SK-N-SH (cell line): ENCODE measurements at regions not wholly inside any gene's neighbourhood (a gene's known extent, or its start where the extent isn't known, plus 50 kb on each side); places are given as distances from the start of the nearest gene placed in this dataset.

ENCODE experiments used
- CTCF ChIA-PET: fragments of 300-600, 350-600 bp; formaldehyde crosslinking; extraction: SDS; loops from one replicate; lab custom pipeline; 2021; lab: Yijun Ruan, JAX
- POLR2A ChIA-PET: fragments of 350-600 bp; sonication (Branson Sonifier 250); formaldehyde crosslinking; extraction: SDS; loops from one replicate; lab custom pipeline; 2020; ENCODE audit warnings: antibody characterized with exemption, inconsistent platforms; lab: Yijun Ruan, JAX
- DNase-seq: peaks from one replicate; pipeline ENCODE4 v3.0.0; 2012
- H2AFZ ChIP-seq: fragments of 200-600 bp; sonication (generic); 2 replicates; pipeline ENCODE4 v1.8.1; 2016; ENCODE audit warnings: antibody characterized with exemption, mild to moderate bottlenecking, low read depth
- H3F3A ChIP-seq: fragments of 200-600 bp; sonication (generic); replicated peaks from 2 replicates; pipeline ENCODE3; 2016; ENCODE audit warnings: antibody characterized with exemption, mild to moderate bottlenecking; ENCODE audit not compliant: insufficient read depth
- H3K27ac ChIP-seq, 2 experiments: fragments of 200-500 bp in 1 of 2; fragments of 200-600 bp in 1 of 2; sonication (Bioruptor generic) in 1 of 2; sonication (generic), shearing (Covaris generic) in 1 of 2; 2 replicates each; pipeline versions ENCODE4 v1.5.1 to v1.6.1; 2014 to 2016; ENCODE audit warnings: low read depth in 2 of 2, inconsistent platforms in 1 of 2, low read length in 1 of 2, mild to moderate bottlenecking in 1 of 2, mixed read lengths in 1 of 2
- H3K27me3 ChIP-seq: fragments of 200-600 bp; sonication (generic), shearing (Covaris generic); 2 replicates; pipeline ENCODE4 v1.6.1; 2016; ENCODE audit warnings: mixed run types; ENCODE audit not compliant: insufficient read depth
- H3K36me3 ChIP-seq, 2 experiments: fragments of 200-500 bp in 1 of 2; fragments of 200-600 bp in 1 of 2; sonication (Bioruptor generic) in 1 of 2; sonication (generic) in 1 of 2; replicated peaks in 1 of 2; 2 replicates each; pipeline versions ENCODE3 to v1.5.1; 2014 to 2016; ENCODE audit warnings: low read length in 1 of 2, mild to moderate bottlenecking in 1 of 2; ENCODE audit not compliant: insufficient read depth in 2 of 2, control insufficient read depth in 1 of 2
- H3K4me1 ChIP-seq, 2 experiments: fragments of 200-500 bp in 1 of 2; fragments of 200-600 bp in 1 of 2; sonication (Bioruptor generic) in 1 of 2; sonication (generic), shearing (Covaris generic) in 1 of 2; 2 replicates each; pipeline versions ENCODE4 v1.5.1 to v1.6.1; 2014 to 2016; ENCODE audit warnings: low read depth in 1 of 2, low read length in 1 of 2, mixed run types in 1 of 2; ENCODE audit not compliant: insufficient read depth in 2 of 2, control insufficient read depth in 1 of 2
- H3K4me2 ChIP-seq: fragments of 200-600 bp; sonication (generic), shearing (Covaris generic); 2 replicates; pipeline ENCODE4 v1.6.1; 2017; ENCODE audit warnings: mixed run types
- H3K4me3 ChIP-seq, 2 experiments: fragments of 200-500 bp in 1 of 2; fragments of 200-600 bp in 1 of 2; sonication (Bioruptor generic) in 1 of 2; sonication (generic), shearing (Covaris generic) in 1 of 2; 2 replicates each; pipeline versions ENCODE4 v1.5.1 to v1.8.1; 2014 to 2016; ENCODE audit warnings: low read depth in 2 of 2, inconsistent platforms in 1 of 2, low read length in 1 of 2, mild to moderate bottlenecking in 1 of 2, mixed read lengths in 1 of 2, moderate library complexity in 1 of 2
- H3K79me2 ChIP-seq: fragments of 200-600 bp; sonication (generic); 2 replicates; pipeline ENCODE4 v1.8.1; 2017; ENCODE audit warnings: mild to moderate bottlenecking; ENCODE audit not compliant: insufficient read depth
- H3K9ac ChIP-seq: fragments of 200-600 bp; sonication (generic); 2 replicates; pipeline ENCODE4 v1.6.1; 2017; ENCODE audit warnings: mixed run types
- H3K9me2 ChIP-seq: fragments of 200-600 bp; sonication (generic); 2 replicates; pipeline ENCODE4 v1.6.1; 2017; ENCODE audit warnings: mixed run types
- H3K9me3 ChIP-seq: fragments of 200-600 bp; sonication (generic); 2 replicates; pipeline ENCODE4 v1.6.1; 2017; ENCODE audit warnings: mixed run types, mild to moderate bottlenecking, moderate library complexity
- H4K20me1 ChIP-seq: fragments of 200-600 bp; sonication (generic); 2 replicates; pipeline ENCODE4 v1.6.1; 2017; ENCODE audit warnings: mild to moderate bottlenecking, mixed run types; ENCODE audit not compliant: insufficient read depth
- CTCF ChIP-seq: fragments of 200-600 bp; sonication (generic); IDR thresholded peaks from 2 replicates; pipeline ENCODE4 v1.6.1; 2017; ENCODE audit warnings: antibody characterized with exemption, mild to moderate bottlenecking, moderate library complexity
- EZH2phosphoT487 ChIP-seq: fragments of 200-600 bp; sonication (generic); IDR thresholded peaks from 2 replicates; pipeline ENCODE4 v1.6.1; 2017; ENCODE audit warnings: low read depth, mixed run types, mild to moderate bottlenecking, antibody characterized with exemption, moderate library complexity, borderline replicate concordance
- FOSL2 ChIP-seq: IDR thresholded peaks from 2 replicates; pipeline ENCODE4 v1.4.0; 2012; ENCODE audit warnings: low read depth, mild to moderate bottlenecking, moderate library complexity, borderline replicate concordance
- FOXJ3 ChIP-seq: sonication (generic); formaldehyde crosslinking; IDR thresholded peaks from 2 replicates; pipeline ENCODE4 v1.5.1; 2020; ENCODE audit warnings: mild to moderate bottlenecking, missing genetic modification reagents
- GABPA ChIP-seq: IDR thresholded peaks from 2 replicates; pipeline ENCODE4 v1.4.0; 2012; ENCODE audit warnings: low read depth, mild to moderate bottlenecking
- IRF3 ChIP-seq: fragments of 150-350 bp; IDR thresholded peaks from 2 replicates; pipeline ENCODE4 v1.6.1; 2016; ENCODE audit warnings: mild to moderate bottlenecking, low read depth, low read length
- NRF1 ChIP-seq: IDR thresholded peaks from 2 replicates; pipeline ENCODE4 v1.6.1; 2012; ENCODE audit warnings: low read depth, mild to moderate bottlenecking, low read length
- POLR2AphosphoS5 ChIP-seq: IDR thresholded peaks from 2 replicates; pipeline ENCODE4 v1.6.1; 2012; ENCODE audit warnings: low read depth, low read length
- RAD21 ChIP-seq: IDR thresholded peaks from 2 replicates; pipeline ENCODE4 v1.6.1; 2012; ENCODE audit warnings: mild to moderate bottlenecking, low read length
- RXRA ChIP-seq: IDR thresholded peaks from 2 replicates; pipeline ENCODE4 v1.4.0; 2012; ENCODE audit warnings: low read depth, mild to moderate bottlenecking, borderline replicate concordance
- SIN3A ChIP-seq: IDR thresholded peaks from 2 replicates; pipeline ENCODE4 v1.6.1; 2012; ENCODE audit warnings: low read depth, mild to moderate bottlenecking, low read length, moderate library complexity, borderline replicate concordance
- TCF12 ChIP-seq: IDR thresholded peaks from 2 replicates; pipeline ENCODE4 v1.4.0; 2012
- TEAD4 ChIP-seq: IDR thresholded peaks from 2 replicates; pipeline ENCODE4 v1.4.0; 2012; ENCODE audit warnings: mild to moderate bottlenecking, borderline replicate concordance; ENCODE audit not compliant: insufficient read depth
- USF2 ChIP-seq: fragments of 150-350 bp; IDR thresholded peaks from 2 replicates; pipeline ENCODE4 v1.6.1; 2017; ENCODE audit warnings: antibody characterized with exemption, low read length, low read depth, borderline replicate concordance
- YY1 ChIP-seq: IDR thresholded peaks from 2 replicates; pipeline ENCODE4 v1.4.0; 2012; ENCODE audit warnings: low read depth, mild to moderate bottlenecking
- whole genome bisulfite sequencing: methylation state at CpG from one replicate; pipeline ENCODE4 v1.1.6; 2017; ENCODE audit warnings: low lambda C conversion rate; 5-methylcytosine and 5-hydroxymethylcytosine counted together
- TF ChIP-seq, protein P1 (sequence below): IDR thresholded peaks from 2 replicates; pipeline ENCODE4 v1.4.0; 2012; ENCODE audit warnings: low read depth, borderline replicate concordance

GRCh38 chr1:168960114-168960513 is 146.4 kb upstream of the ATP1B1 start:
- H3K27me3 ChIP-seq: no peaks in the 10 kb centered on the region
- POLR2A ChIA-PET: no interaction called here

More at GRCh38 chr1:168960114-168960513, 146.4 kb upstream of the ATP1B1 start:
- H2AFZ ChIP-seq: no peak overlapping the region
- H3K4me3 ChIP-seq: no peak overlapping the region
- peaks cover 0 to 2% of the 10 kb centered on the region in 2 experiments; a peak in 2 of 4 replicates for H3K4me1 ChIP-seq
- CTCF ChIA-PET: interaction anchor here (0.9 to 1.0 kb wide), 3 partner anchors 9 to 388 kb away, joined by 3 read pairs; no protein-coding TSS in a partner anchor
- no peaks in the 10 kb centered on the region for H4K20me1 ChIP-seq
- DNase-seq: no peak
- no peak overlapping the region for H3K27ac ChIP-seq
- no peaks in the 10 kb centered on the region for H3K9me2 ChIP-seq
- H3K4me2 ChIP-seq: no peak overlapping the region
- H3K9ac ChIP-seq: no peak overlapping the region
- 71% methylated on average over 1 of the region's 1 CpG for WGBS
- H3F3A ChIP-seq: peaks cover 8% of the 10 kb centered on the region
- TF ChIP-seq EZH2phosphoT487 (no peak), RXRA (no peak), CTCF (no peak), FOSL2 (no peak), SIN3A (no peak), IRF3 (no peak), NRF1 (no peak), TEAD4 (no peak), FOXJ3 (CRISPR knock-in tag) (no peak), USF2 (no peak), YY1 (no peak), GABPA (no peak), POLR2AphosphoS5 (no peak), RAD21 (no peak), TCF12 (no peak)
- TF ChIP-seq, protein P1, sequence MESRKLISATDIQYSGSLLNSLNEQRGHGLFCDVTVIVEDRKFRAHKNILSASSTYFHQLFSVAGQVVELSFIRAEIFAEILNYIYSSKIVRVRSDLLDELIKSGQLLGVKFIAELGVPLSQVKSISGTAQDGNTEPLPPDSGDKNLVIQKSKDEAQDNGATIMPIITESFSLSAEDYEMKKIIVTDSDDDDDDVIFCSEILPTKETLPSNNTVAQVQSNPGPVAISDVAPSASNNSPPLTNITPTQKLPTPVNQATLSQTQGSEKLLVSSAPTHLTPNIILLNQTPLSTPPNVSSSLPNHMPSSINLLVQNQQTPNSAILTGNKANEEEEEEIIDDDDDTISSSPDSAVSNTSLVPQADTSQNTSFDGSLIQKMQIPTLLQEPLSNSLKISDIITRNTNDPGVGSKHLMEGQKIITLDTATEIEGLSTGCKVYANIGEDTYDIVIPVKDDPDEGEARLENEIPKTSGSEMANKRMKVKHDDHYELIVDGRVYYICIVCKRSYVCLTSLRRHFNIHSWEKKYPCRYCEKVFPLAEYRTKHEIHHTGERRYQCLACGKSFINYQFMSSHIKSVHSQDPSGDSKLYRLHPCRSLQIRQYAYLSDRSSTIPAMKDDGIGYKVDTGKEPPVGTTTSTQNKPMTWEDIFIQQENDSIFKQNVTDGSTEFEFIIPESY: no peak
- TF ChIP-seq, all 33 proteins: peak for 0
- Histone ChIP-seq H3K9me3 (no peaks in the 10 kb centered on the region), H3K79me2 (no peaks in the 10 kb centered on the region), H3K36me3 (no peaks in the 10 kb centered on the region)
